Activated naive CD8-positive, alpha-beta T cell treated with anti-CD3 and anti-CD28 coated beads, Interleukin-2, amount 10 ng/mL, durations not matched to agents 7 days and 5 days (primary cell): ENCODE measurements at regions not wholly inside any gene's neighbourhood (a gene's known extent, or its start where the extent isn't known, plus 50 kb on each side); places are given as distances from the start of the nearest gene placed in this dataset.

Experiments used
- ATAC-seq: fragments of 150-1000 bp; cut with Tn5 transposase; one replicate; pipeline ENCODE4 v1.10.0; 2021; ENCODE audit warnings: low read depth, moderate library complexity
- POLR2A ChIA-PET: fragments of 350-600 bp; sonication (Branson Sonifier 250); formaldehyde crosslinking; loops from one replicate; lab custom pipeline; 2021; ENCODE audit warnings: antibody characterized with exemption; lab: Charles Lee
- DNase-seq: peaks from one replicate; pipeline ENCODE4 v3.0.0; 2021
- H3K27ac Mint-ChIP-seq: one replicate; pipeline ENCODE4 v1.8.0; 2022; ENCODE audit warnings: mild to moderate bottlenecking, mixed read lengths
- H3K27me3 Mint-ChIP-seq: one replicate; pipeline ENCODE4 v1.8.0; 2022; ENCODE audit warnings: mild to moderate bottlenecking, moderate library complexity, mixed read lengths
- H3K36me3 Mint-ChIP-seq: one replicate; pipeline ENCODE4 v1.8.0; 2021; ENCODE audit warnings: mild to moderate bottlenecking, mixed read lengths
- H3K4me1 Mint-ChIP-seq: one replicate; pipeline ENCODE4 v1.8.0; 2021; ENCODE audit warnings: mixed read lengths
- H3K4me3 Mint-ChIP-seq: one replicate; pipeline ENCODE4 v1.8.0; 2022; ENCODE audit warnings: mild to moderate bottlenecking, moderate library complexity, mixed read lengths
- H3K9me3 Mint-ChIP-seq: one replicate; pipeline ENCODE4 v1.8.0; 2021; ENCODE audit warnings: mixed read lengths

- H3K27ac Mint-ChIP-seq = no peak overlapping the region
- no peaks in the 10 kb centered on the region for H3K4me1 Mint-ChIP-seq
- no peak for ATAC-seq
- H3K4me3 Mint-ChIP-seq = no peak overlapping the region
- no peaks in the 10 kb centered on the region for H3K9me3 Mint-ChIP-seq
- POLR2A ChIA-PET = interaction anchor here (0.6 to 0.7 kb wide), 2 partner anchors 14 to 17 kb away, joined by 3 to 4 read pairs; no protein-coding TSS in a partner anchor
- H3K36me3 Mint-ChIP-seq = peaks cover 12% of the 10 kb centered on the region
- no peak for DNase-seq
- no peaks in the 10 kb centered on the region for H3K27me3 Mint-ChIP-seq
These were observed 319.1 kb upstream of the RGS6 start for GRCh38 chr14:71613168-71613567.

GRCh38 chr14:71616013-71616412, 316.2 kb upstream of the RGS6 start:
- H3K27ac Mint-ChIP-seq = no peak overlapping the region
- H3K27me3 Mint-ChIP-seq = no peaks in the 10 kb centered on the region
- H3K4me3 Mint-ChIP-seq = no peak overlapping the region
- H3K36me3 Mint-ChIP-seq = peaks cover 27% of the 10 kb centered on the region
- ATAC-seq (no peak), DNase-seq (no peak)
- POLR2A ChIA-PET = no interaction called here
- H3K4me1 Mint-ChIP-seq = no peaks in the 10 kb centered on the region
- no peaks in the 10 kb centered on the region for H3K9me3 Mint-ChIP-seq

GRCh38 chr14:71618047-71618446, 314.2 kb upstream of the RGS6 start:
- H3K4me3 Mint-ChIP-seq = no peak overlapping the region
- POLR2A ChIA-PET = no interaction called here
- peaks cover 38% of the 10 kb centered on the region for H3K36me3 Mint-ChIP-seq
- DNase-seq (no peak), ATAC-seq (no peak)
- H3K27me3 Mint-ChIP-seq = no peaks in the 10 kb centered on the region
- no peaks in the 10 kb centered on the region for H3K4me1 Mint-ChIP-seq
- H3K9me3 Mint-ChIP-seq = no peaks in the 10 kb centered on the region
- no peak overlapping the region for H3K27ac Mint-ChIP-seq

GRCh38 chr14:71618716-71619115, 313.5 kb upstream of the RGS6 start:
- ATAC-seq (no peak), DNase-seq (no peak)
- Mint-ChIP-seq H3K4me1 (peaks cover 1% of the 10 kb centered on the region), H3K9me3 (no peaks in the 10 kb centered on the region), H3K36me3 (peaks cover 39% of the 10 kb centered on the region), H3K27ac (no peak overlapping the region), H3K4me3 (no peak overlapping the region), H3K27me3 (no peaks in the 10 kb centered on the region)
- POLR2A ChIA-PET = no interaction called here

- Mint-ChIP-seq H3K27ac (no peak overlapping the region), H3K4me3 (no peak overlapping the region), H3K4me1 (peaks cover 3% of the 10 kb centered on the region), H3K36me3 (peaks cover 43% of the 10 kb centered on the region), H3K27me3 (no peaks in the 10 kb centered on the region), H3K9me3 (no peaks in the 10 kb centered on the region)
- POLR2A ChIA-PET = no interaction called here
- ATAC-seq (no peak), DNase-seq (no peak)
These were observed 312.8 kb upstream of the RGS6 start for GRCh38 chr14:71619472-71619871.

GRCh38 chr14:71620401-71620800, 311.8 kb upstream of the RGS6 start:
- Mint-ChIP-seq H3K9me3 (no peaks in the 10 kb centered on the region), H3K4me1 (peaks cover 3% of the 10 kb centered on the region), H3K27ac (no peak overlapping the region), H3K27me3 (no peaks in the 10 kb centered on the region), H3K4me3 (no peak overlapping the region), H3K36me3 (peaks cover 41% of the 10 kb centered on the region)
- POLR2A ChIA-PET = no interaction called here
- ATAC-seq (no peak), DNase-seq (no peak)

GRCh38 chr14:71621276-71621675, 311.0 kb upstream of the RGS6 start:
- H3K36me3 Mint-ChIP-seq = peaks cover 38% of the 10 kb centered on the region
- H3K9me3 Mint-ChIP-seq = no peaks in the 10 kb centered on the region
- DNase-seq = no peak
- no peak overlapping the region for H3K27ac Mint-ChIP-seq
- H3K4me1 Mint-ChIP-seq = peaks cover 3% of the 10 kb centered on the region
- no peaks in the 10 kb centered on the region for H3K27me3 Mint-ChIP-seq
- no peak overlapping the region for H3K4me3 Mint-ChIP-seq
- POLR2A ChIA-PET = no interaction called here
- no peak for ATAC-seq

GRCh38 chr14:71621980-71622605, 310.1 kb upstream of the RGS6 start:
- DNase-seq (no peak), ATAC-seq (no peak)
- Mint-ChIP-seq H3K9me3 (no peaks in the 10 kb centered on the region), H3K4me1 (peaks cover 3% of the 10 kb centered on the region), H3K4me3 (no peak overlapping the region), H3K27ac (no peak overlapping the region), H3K36me3 (peaks cover 34% of the 10 kb centered on the region), H3K27me3 (no peaks in the 10 kb centered on the region)
- POLR2A ChIA-PET = no interaction called here

- Mint-ChIP-seq H3K4me3 (no peak overlapping the region), H3K27ac (no peak overlapping the region), H3K4me1 (peaks cover 3% of the 10 kb centered on the region), H3K36me3 (peaks cover 36% of the 10 kb centered on the region), H3K27me3 (no peaks in the 10 kb centered on the region), H3K9me3 (no peaks in the 10 kb centered on the region)
- ATAC-seq (no peak), DNase-seq (no peak)
- POLR2A ChIA-PET = interaction anchor here (0.6 kb wide), 1 partner anchor 177 kb away, joined by 5 read pairs; no protein-coding TSS in a partner anchor
These were observed 308.3 kb upstream of the RGS6 start for GRCh38 chr14:71623939-71624338.

GRCh38 chr14:71625175-71625574, 307.1 kb upstream of the RGS6 start:
- Mint-ChIP-seq H3K36me3 (peaks cover 40% of the 10 kb centered on the region), H3K27ac (no peak overlapping the region), H3K4me3 (no peak overlapping the region), H3K4me1 (peaks cover 3% of the 10 kb centered on the region), H3K9me3 (no peaks in the 10 kb centered on the region), H3K27me3 (no peaks in the 10 kb centered on the region)
- DNase-seq = no peak
- no peak for ATAC-seq
- POLR2A ChIA-PET = no interaction called here

- Mint-ChIP-seq H3K27me3 (no peaks in the 10 kb centered on the region), H3K4me1 (peaks cover 3% of the 10 kb centered on the region), H3K9me3 (peaks cover 4% of the 10 kb centered on the region), H3K36me3 (peaks cover 36% of the 10 kb centered on the region), H3K27ac (no peak overlapping the region), H3K4me3 (no peak overlapping the region)
- no peak for DNase-seq
- POLR2A ChIA-PET = no interaction called here
- ATAC-seq = no peak
These were observed 306.1 kb upstream of the RGS6 start for GRCh38 chr14:71625891-71626701.

- peaks cover 6% of the 10 kb centered on the region for H3K9me3 Mint-ChIP-seq
- no peak overlapping the region for H3K4me3 Mint-ChIP-seq
- POLR2A ChIA-PET = no interaction called here
- H3K27ac Mint-ChIP-seq = no peak overlapping the region
- no peak for DNase-seq
- H3K27me3 Mint-ChIP-seq = no peaks in the 10 kb centered on the region
- H3K36me3 Mint-ChIP-seq = peaks cover 40% of the 10 kb centered on the region
- H3K4me1 Mint-ChIP-seq = peaks cover 3% of the 10 kb centered on the region
- ATAC-seq = no peak
These were observed 303.8 kb upstream of the RGS6 start for GRCh38 chr14:71628433-71628832.

GRCh38 chr14:71629250-71629649, 303.0 kb upstream of the RGS6 start:
- Mint-ChIP-seq H3K27me3 (no peaks in the 10 kb centered on the region), H3K9me3 (peaks cover 10% of the 10 kb centered on the region), H3K36me3 (peaks cover 39% of the 10 kb centered on the region), H3K4me1 (no peaks in the 10 kb centered on the region), H3K4me3 (no peak overlapping the region), H3K27ac (no peak overlapping the region)
- ATAC-seq (no peak), DNase-seq (no peak)
- POLR2A ChIA-PET = no interaction called here
